GM23338 (cell line): ENCODE measurements at regions not wholly inside any gene's neighbourhood (a gene's known extent, or its start where the extent isn't known, plus 50 kb on each side); places are given as distances from the start of the nearest gene placed in this dataset.

ENCODE experiments used
- ATAC-seq: fragments of 200-7000 bp; cut with Tn5 transposase; 3 replicates; pipeline ENCODE4 v1.9.1; 2020
- DNase-seq: peaks from one replicate; pipeline ENCODE4 v3.0.0-alpha.2; 2015; ENCODE audit warnings: low spot score
- H2AFZ ChIP-seq: fragments of 200-600 bp; sonication (generic); 2 replicates; pipeline ENCODE4 v1.8.0; 2016; ENCODE audit warnings: antibody characterized with exemption, mild to moderate bottlenecking, moderate library complexity
- H3F3A ChIP-seq: fragments of 200-600 bp; sonication (generic); replicated peaks from 2 replicates; pipeline ENCODE4 v1.8.0; 2017; ENCODE audit warnings: antibody characterized with exemption, mixed run types, low read depth
- H3K27ac ChIP-seq: fragments of 200-600 bp; sonication (generic); 2 replicates; pipeline ENCODE4 v1.6.1; 2016; ENCODE audit warnings: low read depth
- H3K27me3 ChIP-seq: fragments of 200-600 bp; sonication (generic); 2 replicates; pipeline ENCODE4 v1.8.0; 2016; ENCODE audit warnings: mild to moderate bottlenecking, mixed run types, moderate library complexity; ENCODE audit not compliant: insufficient read depth
- H3K36me3 ChIP-seq: fragments of 200-600 bp; sonication (generic); 2 replicates; pipeline ENCODE4 v1.8.0; 2016; ENCODE audit warnings: mild to moderate bottlenecking; ENCODE audit not compliant: insufficient read depth
- H3K4me1 ChIP-seq: fragments of 200-600 bp; sonication (generic); 2 replicates; pipeline ENCODE4 v1.8.0; 2016; ENCODE audit warnings: mild to moderate bottlenecking, moderate library complexity; ENCODE audit not compliant: insufficient read depth
- H3K4me2 ChIP-seq: fragments of 200-600 bp; sonication (generic); 2 replicates; pipeline ENCODE4 v1.7.1; 2017; ENCODE audit warnings: mixed run types
- H3K4me3 ChIP-seq: fragments of 200-600 bp; sonication (generic); 2 replicates; pipeline ENCODE4 v1.6.1; 2016; ENCODE audit warnings: mixed run types
- H3K79me2 ChIP-seq: fragments of 200-600 bp; sonication (generic); replicated peaks from 2 replicates; pipeline ENCODE4 v1.8.0; 2017; ENCODE audit warnings: mild to moderate bottlenecking; ENCODE audit not compliant: insufficient read depth
- H3K9me2 ChIP-seq: fragments of 200-600 bp; sonication (generic); 2 replicates; pipeline ENCODE4 v1.8.0; 2017; ENCODE audit not compliant: insufficient read depth
- H4K20me1 ChIP-seq: fragments of 200-600 bp; sonication (generic); replicated peaks from 2 replicates; pipeline ENCODE4 v1.8.0; 2017; ENCODE audit warnings: mild to moderate bottlenecking; ENCODE audit not compliant: insufficient read depth
- H3K27ac Mint-ChIP-seq: 2 replicates; pipeline ENCODE4 v1.8.0; 2020; ENCODE audit warnings: inconsistent platforms, mild to moderate bottlenecking, moderate library complexity, mixed read lengths
- H3K27me3 Mint-ChIP-seq: 3 replicates; pipeline ENCODE4 v1.8.0; 2022; ENCODE audit warnings: low read depth, mild to moderate bottlenecking, moderate library complexity, mixed read lengths, inconsistent platforms; ENCODE audit not compliant: insufficient read depth, poor library complexity
- H3K36me3 Mint-ChIP-seq: 3 replicates; pipeline ENCODE4 v1.8.0; 2021; ENCODE audit warnings: low read depth, mild to moderate bottlenecking, inconsistent platforms, moderate library complexity, mixed read lengths
- H3K4me1 Mint-ChIP-seq: 3 replicates; pipeline ENCODE4 v1.8.0; 2020; ENCODE audit warnings: mild to moderate bottlenecking, inconsistent platforms, mixed read lengths
- H3K4me3 Mint-ChIP-seq: 3 replicates; pipeline ENCODE4 v1.8.0; 2021; ENCODE audit warnings: moderate library complexity, mild to moderate bottlenecking, inconsistent platforms, mixed read lengths
- H3K9me3 Mint-ChIP-seq: 3 replicates; pipeline ENCODE4 v1.8.0; 2020; ENCODE audit warnings: moderate library complexity, mild to moderate bottlenecking, inconsistent platforms, mixed read lengths
- CTCF ChIP-seq, 2 experiments: fragments of 200-600 bp in 1 of 2; sonication (generic) in 1 of 2; conservative IDR thresholded peaks; 2 replicates each; pipeline versions ENCODE4 v1.5.1 to v1.6.1; 2016 to 2017; ENCODE audit warnings: antibody characterized with exemption in 2 of 2, low read depth in 2 of 2, mild to moderate bottlenecking in 2 of 2, moderate library complexity in 1 of 2
- NANOG ChIP-seq: IDR thresholded peaks from 2 replicates; pipeline ENCODE4 v1.6.1; 2016; ENCODE audit warnings: antibody characterized with exemption, borderline replicate concordance
- POLR2AphosphoS5 ChIP-seq: IDR thresholded peaks from 2 replicates; pipeline ENCODE4 v1.6.1; 2016; ENCODE audit warnings: antibody characterized with exemption, low read depth
- ZNF462 ChIP-seq: fragments of 250-450 bp; sonication (Bioruptor Pico); IDR thresholded peaks from 2 replicates; pipeline ENCODE4 v1.5.0; 2020; ENCODE audit warnings: mild to moderate bottlenecking, moderate library complexity

- Histone ChIP-seq H3K4me2 (no peak overlapping the region), H2AFZ (no peak overlapping the region), H3F3A (no peaks in the 10 kb centered on the region), H3K9me2 (no peaks in the 10 kb centered on the region), H3K27ac (no peak overlapping the region), H3K4me3 (no peak overlapping the region), H3K4me1 (peaks cover 38% of the 10 kb centered on the region), H3K79me2 (no peaks in the 10 kb centered on the region), H3K36me3 (no peaks in the 10 kb centered on the region), H3K27me3 (peaks cover 7% of the 10 kb centered on the region; the same call in 1 of the 2 replicates), H4K20me1 (no peaks in the 10 kb centered on the region)
- Mint-ChIP-seq H3K9me3 (peaks cover 2% of the 10 kb centered on the region; the same call in 1 of the 3 replicates), H3K4me3 (no peak overlapping the region), H3K4me1 (peaks cover 58% of the 10 kb centered on the region), H3K27me3 (peaks cover 17% of the 10 kb centered on the region), H3K27ac (no peak overlapping the region), H3K36me3 (no peaks in the 10 kb centered on the region; the same call in 2 of the 3 replicates)
- ATAC-seq (no peak), DNase-seq (no peak)
- no peak for TF ChIP-seq ZNF462
- no peak for TF ChIP-seq NANOG
- no peak for TF ChIP-seq POLR2AphosphoS5
- no peak for TF ChIP-seq CTCF (conservative IDR thresholded peaks at IDR 0.05; ENCODE audit: low read depth in 2 of 2)
Observed at GRCh38 chrX:39818750-39819149, 279.0 kb downstream of the BCOR start.
